IMR-90 (cell line): ENCODE measurements at regions not wholly inside any gene's neighbourhood (a gene's known extent, or its start where the extent isn't known, plus 50 kb on each side); places are given as distances from the start of the nearest gene placed in this dataset.

Experiments used
- ATAC-seq: fragments of 200-7000 bp; cut with Tn5 transposase; 2 replicates; pipeline ENCODE4 v1.9.1; 2020; ENCODE audit warnings: low read depth, mild to moderate bottlenecking, moderate library complexity
- BruUV-seq: library from RNA; stranded (reverse); fragments of 400-500 nt; replicated peaks from 2 replicates; lab custom pipeline; 2021; lab: Mats Ljungman, UMichigan
- CTCF ChIA-PET: fragments of 300-600 bp; formaldehyde crosslinking; extraction: SDS; loops from one replicate; lab custom pipeline; 2021; ENCODE audit warnings: antibody characterized with exemption; lab: Yijun Ruan, JAX
- POLR2A ChIA-PET: fragments of 300-600 bp; sonication (Branson Sonifier 250); formaldehyde crosslinking; loops from one replicate; lab custom pipeline; 2022; ENCODE audit warnings: antibody characterized with exemption; ENCODE audit not compliant: unreplicated experiment; lab: Charles Lee
- DNase-seq: peaks from one replicate; pipeline ENCODE4 v3.0.0; 2013
- H2AFZ ChIP-seq: replicated peaks from 2 replicates; pipeline ENCODE3; 2013; ENCODE audit warnings: low read length, mild to moderate bottlenecking; ENCODE audit not compliant: poor library complexity
- H2AK5ac ChIP-seq: 2 replicates; pipeline ENCODE4 v1.6.1; 2013; ENCODE audit warnings: low read depth, low read length, inconsistent platforms
- H2AK9ac ChIP-seq: replicated peaks from 2 replicates; pipeline ENCODE3; 2013; ENCODE audit warnings: mild to moderate bottlenecking, low read depth, low read length, moderate library complexity; ENCODE audit not compliant: poor library complexity
- H2BK120ac ChIP-seq: 2 replicates; pipeline ENCODE4 v1.6.1; 2013; ENCODE audit warnings: low read depth, low read length, inconsistent platforms
- H2BK15ac ChIP-seq: 3 replicates; pipeline ENCODE4 v1.6.1; 2013; ENCODE audit warnings: low read depth, low read length, inconsistent platforms
- H2BK20ac ChIP-seq: 2 replicates; pipeline ENCODE4 v1.6.1; 2013; ENCODE audit warnings: low read depth, mild to moderate bottlenecking, inconsistent platforms, low read length, moderate library complexity
- H2BK5ac ChIP-seq: 2 replicates; pipeline ENCODE4 v1.6.1; 2013; ENCODE audit warnings: mild to moderate bottlenecking, low read depth, low read length, inconsistent platforms; ENCODE audit not compliant: poor library complexity, severe bottlenecking
- H3K14ac ChIP-seq: replicated peaks from 2 replicates; pipeline ENCODE4 v1.6.1; 2013; ENCODE audit warnings: low read depth, low read length, inconsistent platforms
- H3K18ac ChIP-seq: 2 replicates; pipeline ENCODE4 v1.6.1; 2013; ENCODE audit warnings: low read depth, low read length, control low read depth
- H3K23ac ChIP-seq: 2 replicates; pipeline ENCODE4 v1.6.1; 2013; ENCODE audit warnings: low read depth, low read length, inconsistent platforms
- H3K27ac ChIP-seq: 2 replicates; pipeline ENCODE4 v1.5.1; 2013; ENCODE audit warnings: mild to moderate bottlenecking, control low read depth, low read length; ENCODE audit not compliant: insufficient read depth
- H3K27me3 ChIP-seq: 2 replicates; pipeline ENCODE4 v1.6.1; 2013; ENCODE audit warnings: low read length; ENCODE audit not compliant: control insufficient read depth, insufficient read depth
- H3K36me3 ChIP-seq: 2 replicates; pipeline ENCODE4 v1.6.1; 2013; ENCODE audit warnings: low read length, mixed read lengths; ENCODE audit not compliant: control insufficient read depth, insufficient read depth
- H3K4ac ChIP-seq: 2 replicates; pipeline ENCODE4 v1.6.1; 2013; ENCODE audit warnings: low read depth, low read length, inconsistent platforms
- H3K4me1 ChIP-seq: 2 replicates; pipeline ENCODE4 v1.6.1; 2013; ENCODE audit warnings: low read length, mixed read lengths; ENCODE audit not compliant: control insufficient read depth, insufficient read depth
- H3K4me2 ChIP-seq: 2 replicates; pipeline ENCODE4 v1.6.1; 2013; ENCODE audit warnings: low read depth, mild to moderate bottlenecking, control low read depth, low read length, moderate library complexity
- H3K4me3 ChIP-seq: 2 replicates; pipeline ENCODE4 v1.5.1; 2013; ENCODE audit warnings: low read depth, mild to moderate bottlenecking, control low read depth, low read length, moderate library complexity; ENCODE audit not compliant: insufficient read depth
- H3K56ac ChIP-seq: 2 replicates; pipeline ENCODE4 v1.6.1; 2013; ENCODE audit warnings: low read length, inconsistent platforms; ENCODE audit not compliant: insufficient read depth; ENCODE audit errors: extremely low read depth
- H3K79me1 ChIP-seq, 2 experiments: 2 replicates each; pipeline ENCODE4 v1.6.1; 2013; ENCODE audit warnings: low read length in 2 of 2, inconsistent platforms in 1 of 2, low read depth in 1 of 2
- H3K9ac ChIP-seq: 2 replicates; pipeline ENCODE4 v1.6.1; 2013; ENCODE audit warnings: low read depth, low read length, control low read depth
- H3K9me1 ChIP-seq: 2 replicates; pipeline ENCODE4 v1.6.1; 2013; ENCODE audit warnings: low read length, inconsistent platforms; ENCODE audit not compliant: insufficient read depth
- H3K9me3 ChIP-seq: 2 replicates; pipeline ENCODE4 v1.6.1; 2013; ENCODE audit warnings: low read length; ENCODE audit not compliant: control insufficient read depth, insufficient read depth
- H4K20me1 ChIP-seq: 2 replicates; pipeline ENCODE4 v1.6.1; 2013; ENCODE audit warnings: low read length, inconsistent platforms; ENCODE audit not compliant: insufficient read depth
- H4K5ac ChIP-seq: 2 replicates; pipeline ENCODE4 v1.6.1; 2013; ENCODE audit warnings: mild to moderate bottlenecking, low read depth, low read length, control low read depth
- H4K8ac ChIP-seq, 2 experiments: 2 replicates each; pipeline ENCODE4 v1.6.1; 2013; ENCODE audit warnings: low read depth in 2 of 2, low read length in 2 of 2, control low read depth in 1 of 2, inconsistent platforms in 1 of 2
- H4K91ac ChIP-seq: 2 replicates; pipeline ENCODE4 v1.6.1; 2013; ENCODE audit warnings: low read depth, low read length, inconsistent platforms; ENCODE audit not compliant: insufficient read depth
- BHLHE40 ChIP-seq: fragments of 150-350 bp; IDR thresholded peaks from 2 replicates; pipeline ENCODE4 v1.6.1; 2016; ENCODE audit warnings: mild to moderate bottlenecking, low read depth, low read length
- CEBPB ChIP-seq: IDR thresholded peaks from 2 replicates; pipeline ENCODE4 v1.6.1; 2012; ENCODE audit warnings: low read depth, low read length, improper control_type of control experiment
- CHD1 ChIP-seq: IDR thresholded peaks from 2 replicates; pipeline ENCODE4 v1.6.1; 2012; ENCODE audit warnings: low read depth, low read length, improper control_type of control experiment
- FOS ChIP-seq: fragments of 150-350 bp; IDR thresholded peaks from 2 replicates; pipeline ENCODE4 v1.6.1; 2016; ENCODE audit warnings: low read depth, low read length
- MAFK ChIP-seq: IDR thresholded peaks from 2 replicates; pipeline ENCODE4 v1.6.1; 2012; ENCODE audit warnings: low read depth, low read length, improper control_type of control experiment
- MAZ ChIP-seq: IDR thresholded peaks from 2 replicates; pipeline ENCODE4 v1.6.1; 2012; ENCODE audit warnings: low read depth, mild to moderate bottlenecking, low read length, improper control_type of control experiment, moderate library complexity, borderline replicate concordance
- NFE2L2 ChIP-seq: fragments of 150-350 bp; IDR thresholded peaks from 2 replicates; pipeline ENCODE4 v1.6.1; 2016; ENCODE audit warnings: low read depth, mild to moderate bottlenecking, low read length
- POLR2A ChIP-seq: IDR thresholded peaks from 2 replicates; pipeline ENCODE4 v1.6.1; 2012; ENCODE audit warnings: mild to moderate bottlenecking, low read depth, low read length
- RCOR1 ChIP-seq: IDR thresholded peaks from 2 replicates; pipeline ENCODE4 v1.6.1; 2012; ENCODE audit warnings: mild to moderate bottlenecking, low read length, improper control_type of control experiment; ENCODE audit not compliant: insufficient replicate concordance
- RFX5 ChIP-seq: IDR thresholded peaks from 2 replicates; pipeline ENCODE4 v1.8.0; 2012; ENCODE audit warnings: low read depth, mild to moderate bottlenecking, low read length, moderate library complexity
- SMC3 ChIP-seq: fragments of 150-350 bp; IDR thresholded peaks from 2 replicates; pipeline ENCODE4 v1.6.1; 2016; ENCODE audit warnings: low read depth, mild to moderate bottlenecking, antibody characterized with exemption, low read length, moderate library complexity
- USF2 ChIP-seq: fragments of 150-350 bp; IDR thresholded peaks from 2 replicates; pipeline ENCODE4 v1.6.1; 2017; ENCODE audit warnings: mild to moderate bottlenecking, antibody characterized with exemption, low read length, low read depth
- dilution Hi-C: fragments of 300-500 bp; cut with HindIII; formaldehyde crosslinking; loops from one replicate; pipeline ENCODE4 v1.14.3; 2018; ENCODE audit warnings: low sequenced_read_pairs; ENCODE audit not compliant: unreplicated experiment
- in situ Hi-C: fragments of 300-500 bp; cut with MboI; formaldehyde crosslinking; loops from 3 replicates; pipeline ENCODE4 v1.14.3; 2019; ENCODE audit warnings: low sequenced_read_pairs, inconsistent platforms, mixed read lengths
- intact Hi-C: fragments of 100-400 bp; cut with micrococcal nuclease; formaldehyde crosslinking; loops from 2 replicates; pipeline ENCODE4 v1.10.0; 2022
- TF ChIP-seq, protein P1 (sequence below): fragments of 150-350 bp; IDR thresholded peaks from 2 replicates; pipeline ENCODE4 v1.6.1; 2016; ENCODE audit warnings: low read depth, mild to moderate bottlenecking, low read length, moderate library complexity, borderline replicate concordance
- TF ChIP-seq, protein P2 (sequence below): conservative IDR thresholded peaks from 2 replicates; pipeline ENCODE4 v1.5.1; 2012; ENCODE audit warnings: mild to moderate bottlenecking, low read depth, low read length, improper control_type of control experiment

- H3K79me1 ChIP-seq = no peaks in the 10 kb centered on the region
- H3K9me1 ChIP-seq = no peaks in the 10 kb centered on the region
- dilution Hi-C loops = no loop called here
- ChIA-PET POLR2A (no interaction called here), CTCF (no interaction called here)
- ATAC-seq = no peak
- no peak overlapping the region for H2BK20ac ChIP-seq
- BruUV-seq = no TSS peak
- H3K4me3 ChIP-seq = no peak overlapping the region
- H3K23ac ChIP-seq = no peak overlapping the region
- in situ Hi-C loops = no loop called here
- H3K18ac ChIP-seq = no peak overlapping the region
- no peak overlapping the region for H4K8ac ChIP-seq
- no peak overlapping the region for H2BK120ac ChIP-seq
- no peak overlapping the region for H3K56ac ChIP-seq
- no peak overlapping the region for H2AK9ac ChIP-seq
- no peak overlapping the region for H3K9ac ChIP-seq
- H3K4ac ChIP-seq = no peak overlapping the region
- no peak overlapping the region for H4K5ac ChIP-seq
- no peak for DNase-seq
- no peak overlapping the region for H2BK15ac ChIP-seq
- no peak overlapping the region for H3K27ac ChIP-seq
- no peak overlapping the region for H2BK5ac ChIP-seq
- TF ChIP-seq SMC3 = no peak
- no peak for TF ChIP-seq RFX5
- TF ChIP-seq FOS = no peak
- TF ChIP-seq, protein P1, sequence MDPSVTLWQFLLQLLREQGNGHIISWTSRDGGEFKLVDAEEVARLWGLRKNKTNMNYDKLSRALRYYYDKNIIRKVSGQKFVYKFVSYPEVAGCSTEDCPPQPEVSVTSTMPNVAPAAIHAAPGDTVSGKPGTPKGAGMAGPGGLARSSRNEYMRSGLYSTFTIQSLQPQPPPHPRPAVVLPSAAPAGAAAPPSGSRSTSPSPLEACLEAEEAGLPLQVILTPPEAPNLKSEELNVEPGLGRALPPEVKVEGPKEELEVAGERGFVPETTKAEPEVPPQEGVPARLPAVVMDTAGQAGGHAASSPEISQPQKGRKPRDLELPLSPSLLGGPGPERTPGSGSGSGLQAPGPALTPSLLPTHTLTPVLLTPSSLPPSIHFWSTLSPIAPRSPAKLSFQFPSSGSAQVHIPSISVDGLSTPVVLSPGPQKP = no peak
- TF ChIP-seq, protein P2, sequence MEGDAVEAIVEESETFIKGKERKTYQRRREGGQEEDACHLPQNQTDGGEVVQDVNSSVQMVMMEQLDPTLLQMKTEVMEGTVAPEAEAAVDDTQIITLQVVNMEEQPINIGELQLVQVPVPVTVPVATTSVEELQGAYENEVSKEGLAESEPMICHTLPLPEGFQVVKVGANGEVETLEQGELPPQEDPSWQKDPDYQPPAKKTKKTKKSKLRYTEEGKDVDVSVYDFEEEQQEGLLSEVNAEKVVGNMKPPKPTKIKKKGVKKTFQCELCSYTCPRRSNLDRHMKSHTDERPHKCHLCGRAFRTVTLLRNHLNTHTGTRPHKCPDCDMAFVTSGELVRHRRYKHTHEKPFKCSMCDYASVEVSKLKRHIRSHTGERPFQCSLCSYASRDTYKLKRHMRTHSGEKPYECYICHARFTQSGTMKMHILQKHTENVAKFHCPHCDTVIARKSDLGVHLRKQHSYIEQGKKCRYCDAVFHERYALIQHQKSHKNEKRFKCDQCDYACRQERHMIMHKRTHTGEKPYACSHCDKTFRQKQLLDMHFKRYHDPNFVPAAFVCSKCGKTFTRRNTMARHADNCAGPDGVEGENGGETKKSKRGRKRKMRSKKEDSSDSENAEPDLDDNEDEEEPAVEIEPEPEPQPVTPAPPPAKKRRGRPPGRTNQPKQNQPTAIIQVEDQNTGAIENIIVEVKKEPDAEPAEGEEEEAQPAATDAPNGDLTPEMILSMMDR = no peak
- no peak for TF ChIP-seq RCOR1
- no peak for TF ChIP-seq BHLHE40
- no peak for TF ChIP-seq USF2
- no peak for TF ChIP-seq MAZ
- no peak for TF ChIP-seq POLR2A
- TF ChIP-seq CEBPB = no peak
- no peak for TF ChIP-seq MAFK
- TF ChIP-seq NFE2L2 = no peak
- no peak for TF ChIP-seq CHD1
- no peak overlapping the region for H2AK5ac ChIP-seq
- no peak overlapping the region for H3K14ac ChIP-seq
- H2AFZ ChIP-seq = no peak overlapping the region
- no peaks in the 10 kb centered on the region for H3K36me3 ChIP-seq
- H4K91ac ChIP-seq = no peak overlapping the region
- intact Hi-C loops = no loop called here
- no peak overlapping the region for H3K4me2 ChIP-seq
- H3K27me3 ChIP-seq = peaks cover 6% of the 10 kb centered on the region; the same call in 1 of the 2 replicates
- H4K20me1 ChIP-seq = no peaks in the 10 kb centered on the region
- no peaks in the 10 kb centered on the region for H3K9me3 ChIP-seq
- no peaks in the 10 kb centered on the region for H3K4me1 ChIP-seq
Observed at GRCh38 chr7:91329571-91329970, 65.3 kb downstream of the FZD1 start.
